Right lobe of liver (tissue), 6 donors: ENCODE measurements at regions not wholly inside any gene's neighbourhood (a gene's known extent, or its start where the extent isn't known, plus 50 kb on each side); places are given as distances from the start of the nearest gene placed in this dataset.
A peak's percentile ranks its signal among the peaks of the same experiment; 100 is the strongest.

Source experiments
- ATAC-seq, 4 donors: fragments of 200-7000 bp; cut with Tn5 transposase; one replicate each; pipeline ENCODE4 v1.9.1; 2020; ENCODE audit warnings: mild to moderate bottlenecking in 4 of 4, moderate library complexity in 4 of 4
- DNase-seq, 3 donors: peaks; one replicate each; pipeline ENCODE4 v3.0.0-alpha.2; 2020
- H3K27ac ChIP-seq, 3 donors: fragments of 200-600 bp; one replicate each; pipeline ENCODE4 v1.8.0; 2022
- H3K27me3 ChIP-seq, 2 donors: fragments of 200-600 bp; one replicate each; pipeline ENCODE4 v1.8.0; 2022
- H3K36me3 ChIP-seq, 4 donors: fragments of 200-600 bp; sonication (generic) in 1 of 4; one replicate each; pipeline versions ENCODE4 v1.5.1 to v1.8.0; 2017 to 2022; ENCODE audit warnings: control low read depth in 1 of 4
- H3K4me1 ChIP-seq, 4 donors: fragments of 200-600 bp; sonication (generic) in 1 of 4; one replicate each; pipeline versions ENCODE4 v1.5.1 to v1.8.0; 2017 to 2022; ENCODE audit warnings: control low read depth in 1 of 4
- H3K4me3 ChIP-seq, 3 donors: fragments of 200-600 bp; one replicate each; pipeline ENCODE4 v1.8.0; 2022
- H3K9me3 ChIP-seq, 4 donors: fragments of 200-600 bp; sonication (generic) in 1 of 4; one replicate each; pipeline versions ENCODE4 v1.5.1 to v1.8.0; 2017 to 2022; ENCODE audit warnings: control low read depth in 1 of 4
- POLR2A ChIP-seq: fragments of 450-650 bp; IDR thresholded peaks from one replicate; pipeline ENCODE4 v1.6.1; 2017; ENCODE audit warnings: antibody characterized with exemption, mild to moderate bottlenecking
- WGBS: methylation state at CpG from one replicate; pipeline ENCODE4 v1.1.6; 2018; ENCODE audit warnings: low coverage, low lambda C conversion rate; ENCODE audit not compliant: insufficient coverage; ENCODE audit errors: missing lambda C conversion rate; 5-methylcytosine and 5-hydroxymethylcytosine counted together
- intact Hi-C, 2 donors: fragments of 100-400 bp; cut with DNase I; formaldehyde crosslinking; loops; one replicate each; pipeline versions ENCODE4 v1.11.2 to v1.14.1; 2022
- TF ChIP-seq, protein P1 (sequence below), 4 donors: fragments of 200-600 bp in 3 of 4; fragments of 450-650 bp in 1 of 4; IDR thresholded peaks; one replicate each; pipeline versions ENCODE4 v1.5.1 to v1.8.0; 2016 to 2022; ENCODE audit warnings: antibody characterized with exemption in 4 of 4, mild to moderate bottlenecking in 2 of 4
- donor health status: DM: no; HTN: yes; CAD: no.
- donor health status: DM: no; HTN: no; CAD: no.
- donor health status: DM: no; HTN: no; CAD: no.
- donor health status: DM: no; HTN: yes; CAD: no.
- donor health status: DM: no; HTN: yes; CAD: no.

- no peak for DNase-seq
- intact Hi-C loops, result no loop called here
- Histone ChIP-seq H3K27me3 (no peaks in the 10 kb centered on the region), H3K9me3 (peaks cover 0 to 5% (median 0%) of the 10 kb centered on the region in 4 donors), H3K4me3 (no peak overlapping the region), H3K4me1 (no peaks in the 10 kb centered on the region), H3K36me3 (no peaks in the 10 kb centered on the region), H3K27ac (no peak overlapping the region)
- ATAC-seq, result no peak
- TF ChIP-seq, protein P1, sequence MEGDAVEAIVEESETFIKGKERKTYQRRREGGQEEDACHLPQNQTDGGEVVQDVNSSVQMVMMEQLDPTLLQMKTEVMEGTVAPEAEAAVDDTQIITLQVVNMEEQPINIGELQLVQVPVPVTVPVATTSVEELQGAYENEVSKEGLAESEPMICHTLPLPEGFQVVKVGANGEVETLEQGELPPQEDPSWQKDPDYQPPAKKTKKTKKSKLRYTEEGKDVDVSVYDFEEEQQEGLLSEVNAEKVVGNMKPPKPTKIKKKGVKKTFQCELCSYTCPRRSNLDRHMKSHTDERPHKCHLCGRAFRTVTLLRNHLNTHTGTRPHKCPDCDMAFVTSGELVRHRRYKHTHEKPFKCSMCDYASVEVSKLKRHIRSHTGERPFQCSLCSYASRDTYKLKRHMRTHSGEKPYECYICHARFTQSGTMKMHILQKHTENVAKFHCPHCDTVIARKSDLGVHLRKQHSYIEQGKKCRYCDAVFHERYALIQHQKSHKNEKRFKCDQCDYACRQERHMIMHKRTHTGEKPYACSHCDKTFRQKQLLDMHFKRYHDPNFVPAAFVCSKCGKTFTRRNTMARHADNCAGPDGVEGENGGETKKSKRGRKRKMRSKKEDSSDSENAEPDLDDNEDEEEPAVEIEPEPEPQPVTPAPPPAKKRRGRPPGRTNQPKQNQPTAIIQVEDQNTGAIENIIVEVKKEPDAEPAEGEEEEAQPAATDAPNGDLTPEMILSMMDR (IDR thresholded peaks at IDR 0.05), result no peak
- no peak for TF ChIP-seq POLR2A
- WGBS, result 71% methylated on average over 4 of the region's 4 CpGs
Measured at GRCh38 chr6:149203509-149203908, 114.0 kb upstream of the TAB2 start.

GRCh38 chr6:149208134-149208601 is 109.3 kb upstream of the TAB2 start:
- H3K27ac ChIP-seq, result no peak overlapping the region
- no peaks in the 10 kb centered on the region for H3K4me1 ChIP-seq
- 92% methylated on average over 3 of the region's 4 CpGs for WGBS
- intact Hi-C loops, result no loop called here
- ATAC-seq (no peak), DNase-seq (no peak)
- H3K4me3 ChIP-seq, result no peak overlapping the region
- no peaks in the 10 kb centered on the region for H3K27me3 ChIP-seq
- no peaks in the 10 kb centered on the region for H3K36me3 ChIP-seq
- H3K9me3 ChIP-seq, result no peaks in the 10 kb centered on the region
- no peak for TF ChIP-seq POLR2A
- TF ChIP-seq, protein P1 (IDR thresholded peaks at IDR 0.05), result no peak

- no peak for DNase-seq
- WGBS, result 57% methylated on average over 2 of the region's 2 CpGs
- Histone ChIP-seq H3K9me3 (no peaks in the 10 kb centered on the region), H3K4me1 (no peaks in the 10 kb centered on the region), H3K4me3 (no peak overlapping the region), H3K27ac (no peak overlapping the region), H3K27me3 (no peaks in the 10 kb centered on the region), H3K36me3 (no peaks in the 10 kb centered on the region)
- no peak for ATAC-seq
- TF ChIP-seq, protein P1 (IDR thresholded peaks at IDR 0.05), result no peak
- TF ChIP-seq POLR2A, result no peak
- intact Hi-C loops, result no loop called here
Measured at GRCh38 chr6:149209871-149210775, 107.4 kb upstream of the TAB2 start.

DNA sequence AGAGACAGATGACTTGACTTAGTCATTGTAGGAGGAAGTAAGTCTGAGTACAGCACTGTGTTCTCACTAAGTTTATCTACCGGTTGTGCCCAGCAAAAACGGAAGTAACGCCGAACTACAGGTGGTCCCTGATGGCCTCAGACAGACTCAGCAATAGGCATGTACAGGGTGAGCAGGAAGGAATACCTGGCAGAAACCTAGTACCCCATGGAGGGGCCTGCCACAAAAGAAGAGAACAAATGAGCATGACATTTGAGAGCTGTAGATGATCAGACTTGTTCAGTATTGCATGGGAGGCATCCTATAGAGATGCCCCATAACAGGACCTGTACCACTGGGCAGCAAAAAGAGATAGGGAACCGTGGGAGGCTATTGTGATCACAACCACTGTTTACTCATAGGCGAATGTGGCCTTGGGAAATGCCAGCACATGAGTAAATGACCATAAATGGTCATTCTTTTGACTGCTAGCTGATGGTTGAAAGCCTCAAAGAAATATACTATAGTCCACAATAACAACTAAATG is 106.4 kb upstream of the TAB2 start:
- H3K27me3 ChIP-seq, result no peaks in the 10 kb centered on the region
- H3K4me1 ChIP-seq, result no peaks in the 10 kb centered on the region
- WGBS, result 50% methylated on average over 6 of the region's 6 CpGs
- H3K27ac ChIP-seq, result no peak overlapping the region
- no peaks in the 10 kb centered on the region for H3K9me3 ChIP-seq
- DNase-seq, result no peak
- no peak overlapping the region for H3K4me3 ChIP-seq
- peak; percentile 28 to 46 (median 38) for ATAC-seq
- intact Hi-C loops, result no loop called here
- H3K36me3 ChIP-seq, result no peaks in the 10 kb centered on the region
- TF ChIP-seq, protein P1 (IDR thresholded peaks at IDR 0.05), result no peak
- no peak for TF ChIP-seq POLR2A
